ENCODE measurements at regions not wholly inside any gene's neighbourhood (a gene's known extent, or its start where the extent isn't known, plus 50 kb on each side); places are given as distances from the start of the nearest gene placed in this dataset.

- TF ChIP-seq CTCF (conservative IDR thresholded peaks at IDR 0.05 in 1 of 2, IDR thresholded peaks at IDR 0.05 in 1 of 2; ENCODE audit: extremely low read depth in 1 of 2, insufficient read depth in 1 of 2, low read depth in 1 of 2, low read length in 2 of 2) (no peak), EZH2 (IDR thresholded peaks at IDR 0.05; ENCODE audit: borderline replicate concordance, low read length) (no peak)
Observed at GRCh38 chr2:61620244-61621159, 82.3 kb upstream of the XPO1 start.
